ENCODE measurements at regions not wholly inside any gene's neighbourhood (a gene's known extent, or its start where the extent isn't known, plus 50 kb on each side); places are given as distances from the start of the nearest gene placed in this dataset.

- Mint-ChIP-seq H3K27ac (ENCODE audit: low read depth, unreplicated experiment) (no peak overlapping the region), H3K4me1 (ENCODE audit: insufficient read depth, unreplicated experiment) (peaks cover 6% of the 10 kb centered on the region), H3K27me3 (ENCODE audit: insufficient read depth, unreplicated experiment) (no peaks in the 10 kb centered on the region), H3K9me3 (ENCODE audit: unreplicated experiment) (peaks cover 11% of the 10 kb centered on the region), H3K4me3 (ENCODE audit: unreplicated experiment) (no peak overlapping the region), H3K36me3 (ENCODE audit: insufficient read depth, unreplicated experiment) (no peaks in the 10 kb centered on the region)
- intact Hi-C loops (cut with micrococcal nuclease) = no loop called here
- no TSS peak for BruUV-seq (replicated peaks)
- ChIA-PET POLR2A (no interaction called here), CTCF (no interaction called here)
- no peak for DNase-seq (ENCODE audit: unreplicated experiment)
- no peak for TF ChIP-seq CTCF (IDR thresholded peaks at IDR 0.05; ENCODE audit: unreplicated experiment)
Observed at GRCh38 chr2:238997684-238998083, 149.8 kb downstream of the TWIST2 start.
